ENCODE measurements at regions not wholly inside any gene's neighbourhood (a gene's known extent, or its start where the extent isn't known, plus 50 kb on each side); places are given as distances from the start of the nearest gene placed in this dataset.
"Not testable (repeated sequence)": the region's sequence is repeated elsewhere in the genome, so short reads cannot be mapped to it uniquely, and the experiment has no call there.

- H3K9me3 Mint-ChIP-seq; H3K27me3 Mint-ChIP-seq; H3K36me3 Mint-ChIP-seq (ENCODE audit: low read depth); H3K4me3 Mint-ChIP-seq; intact Hi-C loops (cut with micrococcal nuclease); H3K4me1 Mint-ChIP-seq; H3K27ac Mint-ChIP-seq: not testable (repeated sequence)
- DNase-seq = peak; percentile 30
Observed at GRCh38 chr2:109976319-109976718, 77.8 kb downstream of the LIMS3 start.

- H3K9me3 Mint-ChIP-seq; H3K27me3 Mint-ChIP-seq; H3K27ac Mint-ChIP-seq; DNase-seq; H3K4me1 Mint-ChIP-seq; intact Hi-C loops (cut with micrococcal nuclease); H3K4me3 Mint-ChIP-seq; H3K36me3 Mint-ChIP-seq (ENCODE audit: low read depth): not testable (repeated sequence)
Observed at GRCh38 chr2:109980754-109981153, 82.3 kb downstream of the LIMS3 start.

GRCh38 chr2:109986389-109987088 lies 88.1 kb downstream of the LIMS3 start:
- H3K27me3 Mint-ChIP-seq; H3K27ac Mint-ChIP-seq; DNase-seq; H3K4me1 Mint-ChIP-seq; intact Hi-C loops (cut with micrococcal nuclease); H3K4me3 Mint-ChIP-seq; H3K9me3 Mint-ChIP-seq; H3K36me3 Mint-ChIP-seq (ENCODE audit: low read depth): not testable (repeated sequence)

GRCh38 chr2:109987089-109987420 lies 88.6 kb downstream of the LIMS3 start:
- intact Hi-C loops (cut with micrococcal nuclease); H3K27ac Mint-ChIP-seq; DNase-seq; H3K9me3 Mint-ChIP-seq; H3K36me3 Mint-ChIP-seq (ENCODE audit: low read depth); H3K4me1 Mint-ChIP-seq; H3K4me3 Mint-ChIP-seq; H3K27me3 Mint-ChIP-seq: not testable (repeated sequence)

GRCh38 chr2:109987458-109988345 lies 89.2 kb downstream of the LIMS3 start:
- intact Hi-C loops (cut with micrococcal nuclease); H3K9me3 Mint-ChIP-seq; H3K4me3 Mint-ChIP-seq; H3K27me3 Mint-ChIP-seq; H3K4me1 Mint-ChIP-seq; H3K27ac Mint-ChIP-seq; H3K36me3 Mint-ChIP-seq (ENCODE audit: low read depth); DNase-seq: not testable (repeated sequence)

- H3K4me3 Mint-ChIP-seq; H3K27ac Mint-ChIP-seq; DNase-seq; H3K36me3 Mint-ChIP-seq (ENCODE audit: low read depth); intact Hi-C loops (cut with micrococcal nuclease); H3K4me1 Mint-ChIP-seq; H3K9me3 Mint-ChIP-seq; H3K27me3 Mint-ChIP-seq: not testable (repeated sequence)
Observed at GRCh38 chr2:109999395-109999794, 100.9 kb downstream of the LIMS3 start.

- intact Hi-C loops (cut with micrococcal nuclease); DNase-seq; H3K4me1 Mint-ChIP-seq; H3K27me3 Mint-ChIP-seq; H3K27ac Mint-ChIP-seq; H3K4me3 Mint-ChIP-seq; H3K9me3 Mint-ChIP-seq; H3K36me3 Mint-ChIP-seq (ENCODE audit: low read depth): not testable (repeated sequence)
Observed at GRCh38 chr2:110002502-110002901, 104.0 kb downstream of the LIMS3 start.

- H3K27ac Mint-ChIP-seq; H3K4me3 Mint-ChIP-seq; H3K36me3 Mint-ChIP-seq (ENCODE audit: low read depth): not testable (repeated sequence)
Observed at GRCh38 chr2:110013388-110013787, 102.2 kb downstream of the MALL start.

GRCh38 chr2:110016381-110017092 lies 99.1 kb downstream of the MALL start:
- intact Hi-C loops (cut with micrococcal nuclease); H3K27me3 Mint-ChIP-seq; H3K4me3 Mint-ChIP-seq; DNase-seq; H3K36me3 Mint-ChIP-seq (ENCODE audit: low read depth); H3K27ac Mint-ChIP-seq; H3K9me3 Mint-ChIP-seq; H3K4me1 Mint-ChIP-seq: not testable (repeated sequence)

More at GRCh38 chr2:110013388-110013787, 102.2 kb downstream of the MALL start:
- H3K27me3 Mint-ChIP-seq; H3K4me1 Mint-ChIP-seq; DNase-seq; H3K9me3 Mint-ChIP-seq; intact Hi-C loops (cut with micrococcal nuclease): not testable (repeated sequence)

GRCh38 chr2:110020269-110020668 lies 95.4 kb downstream of the MALL start:
- H3K4me1 Mint-ChIP-seq; H3K27me3 Mint-ChIP-seq; H3K36me3 Mint-ChIP-seq (ENCODE audit: low read depth); H3K27ac Mint-ChIP-seq; H3K4me3 Mint-ChIP-seq; DNase-seq; H3K9me3 Mint-ChIP-seq; intact Hi-C loops (cut with micrococcal nuclease): not testable (repeated sequence)

GRCh38 chr2:110022278-110022677 lies 93.3 kb downstream of the MALL start:
- H3K27ac Mint-ChIP-seq; DNase-seq; H3K4me1 Mint-ChIP-seq; intact Hi-C loops (cut with micrococcal nuclease); H3K9me3 Mint-ChIP-seq; H3K4me3 Mint-ChIP-seq; H3K27me3 Mint-ChIP-seq; H3K36me3 Mint-ChIP-seq (ENCODE audit: low read depth): not testable (repeated sequence)

GRCh38 chr2:110026126-110026785 lies 89.4 kb downstream of the MALL start:
- DNase-seq; H3K27me3 Mint-ChIP-seq; H3K9me3 Mint-ChIP-seq; H3K4me1 Mint-ChIP-seq; H3K36me3 Mint-ChIP-seq (ENCODE audit: low read depth); intact Hi-C loops (cut with micrococcal nuclease); H3K27ac Mint-ChIP-seq; H3K4me3 Mint-ChIP-seq: not testable (repeated sequence)

- H3K27me3 Mint-ChIP-seq; H3K36me3 Mint-ChIP-seq (ENCODE audit: low read depth); H3K4me3 Mint-ChIP-seq; DNase-seq; H3K4me1 Mint-ChIP-seq; intact Hi-C loops (cut with micrococcal nuclease); H3K27ac Mint-ChIP-seq; H3K9me3 Mint-ChIP-seq: not testable (repeated sequence)
Observed at GRCh38 chr2:110028411-110028810, 87.2 kb downstream of the MALL start.

GRCh38 chr2:110030894-110031293 lies 84.7 kb downstream of the MALL start:
- H3K9me3 Mint-ChIP-seq; H3K36me3 Mint-ChIP-seq (ENCODE audit: low read depth); DNase-seq; H3K27me3 Mint-ChIP-seq; intact Hi-C loops (cut with micrococcal nuclease); H3K4me3 Mint-ChIP-seq; H3K27ac Mint-ChIP-seq; H3K4me1 Mint-ChIP-seq: not testable (repeated sequence)

Data from activated CD4-positive, alpha-beta T cell treated with anti-CD3 and anti-CD28 coated beads, Interleukin-2, amount 10 ng/mL, durations not matched to agents 24 days and 14 days (primary cell).